Fibroblast of villous mesenchyme (primary cell): ENCODE measurements at regions not wholly inside any gene's neighbourhood (a gene's known extent, or its start where the extent isn't known, plus 50 kb on each side); places are given as distances from the start of the nearest gene placed in this dataset.

ENCODE experiments used
- DNase-seq: peaks from one replicate; pipeline ENCODE4 v3.0.0-alpha.2; 2010; ENCODE audit warnings: low read depth
- H3K4me3 ChIP-seq: 2 replicates; pipeline ENCODE4 v1.5.1; 2011; ENCODE audit warnings: low read depth, mild to moderate bottlenecking, low read length
- TF ChIP-seq, protein P1 (sequence below): IDR thresholded peaks from 2 replicates; pipeline ENCODE4 v1.5.1; 2012; ENCODE audit warnings: low read depth, mild to moderate bottlenecking, low read length; ENCODE audit not compliant: insufficient read depth

DNA sequence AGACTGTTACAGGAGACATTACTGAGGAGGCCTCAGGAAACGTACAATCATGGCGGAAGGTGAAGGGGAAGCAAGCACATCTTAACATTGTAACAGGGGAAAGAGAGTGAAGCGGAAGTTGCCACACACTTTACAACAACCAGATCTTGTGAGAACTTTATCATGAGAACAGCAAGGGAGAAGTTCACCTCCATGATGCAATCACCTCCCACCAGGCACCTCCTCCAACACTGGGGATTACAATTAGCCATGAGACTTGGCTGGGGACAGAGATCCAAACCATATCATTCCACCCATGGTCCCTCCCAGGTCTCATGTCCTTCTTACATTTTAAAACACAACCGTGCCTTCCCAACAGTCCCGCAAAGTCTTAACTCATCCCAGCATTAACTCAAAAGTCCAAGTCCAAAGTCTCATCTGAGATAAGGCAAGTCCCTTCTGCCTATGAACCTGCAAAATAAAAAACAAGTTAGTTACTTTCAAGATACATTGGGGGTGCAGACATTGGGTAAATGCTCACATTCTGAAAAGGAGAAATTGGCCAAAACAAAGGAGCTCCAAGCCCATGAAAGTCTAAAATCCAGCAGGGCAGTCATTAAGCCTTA lies 138.3 kb downstream of the TMEM161B start:
- no peak for DNase-seq
- TF ChIP-seq, protein P1, sequence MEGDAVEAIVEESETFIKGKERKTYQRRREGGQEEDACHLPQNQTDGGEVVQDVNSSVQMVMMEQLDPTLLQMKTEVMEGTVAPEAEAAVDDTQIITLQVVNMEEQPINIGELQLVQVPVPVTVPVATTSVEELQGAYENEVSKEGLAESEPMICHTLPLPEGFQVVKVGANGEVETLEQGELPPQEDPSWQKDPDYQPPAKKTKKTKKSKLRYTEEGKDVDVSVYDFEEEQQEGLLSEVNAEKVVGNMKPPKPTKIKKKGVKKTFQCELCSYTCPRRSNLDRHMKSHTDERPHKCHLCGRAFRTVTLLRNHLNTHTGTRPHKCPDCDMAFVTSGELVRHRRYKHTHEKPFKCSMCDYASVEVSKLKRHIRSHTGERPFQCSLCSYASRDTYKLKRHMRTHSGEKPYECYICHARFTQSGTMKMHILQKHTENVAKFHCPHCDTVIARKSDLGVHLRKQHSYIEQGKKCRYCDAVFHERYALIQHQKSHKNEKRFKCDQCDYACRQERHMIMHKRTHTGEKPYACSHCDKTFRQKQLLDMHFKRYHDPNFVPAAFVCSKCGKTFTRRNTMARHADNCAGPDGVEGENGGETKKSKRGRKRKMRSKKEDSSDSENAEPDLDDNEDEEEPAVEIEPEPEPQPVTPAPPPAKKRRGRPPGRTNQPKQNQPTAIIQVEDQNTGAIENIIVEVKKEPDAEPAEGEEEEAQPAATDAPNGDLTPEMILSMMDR, result no peak
- H3K4me3 ChIP-seq, result no peak overlapping the region

DNA sequence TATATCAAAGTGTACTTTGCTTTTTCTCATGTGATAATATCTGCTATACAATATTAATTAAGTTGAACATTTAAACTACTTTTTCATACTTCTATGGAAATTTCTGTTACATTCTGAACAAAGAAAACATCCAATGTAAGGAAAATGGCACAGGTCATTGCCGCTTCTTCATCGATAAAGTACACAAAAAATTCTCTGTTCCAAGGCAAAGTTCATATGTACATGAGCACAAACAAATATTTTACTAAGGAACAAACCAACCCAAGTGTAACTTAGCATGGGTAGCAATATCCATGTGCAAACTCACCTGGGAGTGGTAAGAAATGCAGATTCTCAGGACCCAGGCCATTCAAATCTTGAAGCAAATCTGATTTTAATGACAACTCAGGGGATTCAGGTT lies 139.8 kb downstream of the TMEM161B start:
- TF ChIP-seq, protein P1, result no peak
- H3K4me3 ChIP-seq, result no peak overlapping the region

DNA sequence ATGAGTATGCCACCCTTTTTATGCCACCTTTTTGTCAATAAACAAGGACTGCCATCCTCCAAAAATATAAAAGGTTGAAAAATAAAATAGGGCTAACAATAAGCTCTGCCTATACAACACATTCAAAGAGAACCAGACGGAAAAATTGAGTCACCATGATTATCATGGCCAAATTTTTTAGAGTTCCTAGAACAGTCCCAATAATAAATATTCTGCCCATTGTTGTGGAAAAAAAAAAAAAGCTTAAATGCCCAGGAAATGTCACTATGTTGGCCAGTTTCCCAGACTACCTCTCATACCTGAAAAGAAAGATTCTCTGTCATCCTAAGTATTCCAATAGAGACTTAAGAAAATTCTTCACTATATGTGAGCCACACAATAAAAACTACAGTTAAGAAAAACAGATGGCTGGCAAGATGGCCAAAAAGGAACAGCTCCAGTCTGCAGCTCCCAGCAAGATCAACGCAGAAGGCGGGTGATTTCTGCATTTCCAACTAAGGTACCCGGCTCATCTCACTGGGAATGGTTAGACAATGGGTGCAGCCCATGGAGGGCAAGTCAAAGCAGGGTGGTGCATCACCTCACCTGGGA lies 149.0 kb downstream of the TMEM161B start:
- TF ChIP-seq, protein P1, result no peak

More for the DNA sequence above, 139.8 kb downstream of the TMEM161B start:
- DNase-seq, result no peak

DNA sequence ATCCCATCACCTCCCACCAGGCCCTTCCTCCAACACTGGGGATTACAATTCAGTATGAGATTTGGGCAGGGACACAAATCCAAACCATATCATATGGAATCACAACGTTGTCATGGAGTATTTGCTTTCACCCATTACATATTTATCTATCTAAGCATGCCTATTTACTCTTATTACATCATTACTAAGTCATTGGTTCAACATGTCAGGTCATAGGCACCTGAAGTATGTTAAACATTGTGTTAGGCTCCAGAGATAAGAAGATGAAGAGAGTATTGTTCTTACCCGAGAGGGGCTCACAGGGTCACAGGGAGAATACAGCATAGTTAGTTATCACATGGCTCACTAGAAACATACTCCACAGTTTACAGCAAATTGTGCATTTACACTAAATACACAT lies 150.5 kb downstream of the TMEM161B start:
- DNase-seq, result no peak
- H3K4me3 ChIP-seq, result no peak overlapping the region
- TF ChIP-seq, protein P1, result no peak

More for the DNA sequence above, 149.0 kb downstream of the TMEM161B start:
- H3K4me3 ChIP-seq, result no peak overlapping the region
- DNase-seq, result no peak

DNA sequence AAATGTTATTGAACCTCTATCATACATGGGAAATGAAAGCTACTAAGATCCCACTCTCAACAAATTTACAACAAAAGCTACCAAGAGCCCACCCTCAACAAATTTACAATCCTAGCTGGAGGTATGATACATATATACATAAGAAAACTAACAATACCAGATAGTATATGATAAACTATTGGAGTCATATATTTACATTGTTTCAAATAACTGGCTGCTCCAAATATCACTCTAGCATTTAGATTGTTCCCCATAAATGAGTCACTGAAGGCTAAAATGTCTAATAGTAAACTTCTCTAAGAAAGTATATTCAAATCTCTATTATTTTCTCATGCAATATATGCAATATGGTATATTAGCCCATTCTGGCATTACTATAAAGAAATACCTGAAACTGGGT lies 151.1 kb downstream of the TMEM161B start:
- DNase-seq, result no peak
- H3K4me3 ChIP-seq, result no peak overlapping the region
- TF ChIP-seq, protein P1, result no peak

DNA sequence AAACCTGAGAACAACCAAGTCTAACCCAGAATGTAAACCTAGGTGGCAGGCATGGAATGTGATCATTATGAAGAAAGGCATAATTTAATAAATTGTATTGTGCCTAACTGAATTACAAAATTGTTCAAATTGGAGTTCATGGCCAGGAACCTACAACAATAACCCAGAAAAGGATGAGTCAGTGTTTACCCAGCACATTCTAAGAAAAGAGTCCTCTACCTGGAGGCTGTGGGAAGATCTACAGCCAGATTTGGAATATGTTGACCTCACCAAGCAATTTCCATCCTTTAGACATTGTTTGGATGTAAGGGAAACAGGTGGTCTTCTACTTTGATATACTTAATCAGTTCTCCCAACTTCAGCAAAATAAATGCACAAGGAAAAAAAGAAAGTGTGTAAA lies 152.2 kb downstream of the TMEM161B start:
- H3K4me3 ChIP-seq, result no peak overlapping the region
- DNase-seq, result no peak
- TF ChIP-seq, protein P1, result no peak

DNA sequence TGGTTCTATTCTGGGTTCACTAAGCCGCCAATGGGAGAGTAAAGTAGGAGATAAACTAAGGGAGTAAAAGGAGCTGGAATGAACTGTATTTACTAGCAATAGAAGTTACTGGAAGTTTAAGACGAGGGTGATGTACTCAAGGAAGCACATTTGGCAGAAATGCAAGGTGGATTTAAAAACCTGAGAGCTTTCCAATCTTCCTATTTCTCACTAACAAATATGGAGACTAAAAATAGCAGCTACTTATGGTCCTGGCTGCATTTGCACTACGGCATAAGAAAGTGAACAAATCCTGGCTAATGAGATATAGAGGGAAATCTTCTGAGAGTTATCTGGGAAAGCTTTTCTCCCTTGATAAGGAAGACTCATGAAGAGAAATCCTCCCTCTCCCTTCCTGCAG lies 153.4 kb downstream of the TMEM161B start:
- TF ChIP-seq, protein P1, result no peak
- DNase-seq, result no peak
- no peak overlapping the region for H3K4me3 ChIP-seq
